GM12872 (cell line): ENCODE measurements at regions not wholly inside any gene's neighbourhood (a gene's known extent, or its start where the extent isn't known, plus 50 kb on each side); places are given as distances from the start of the nearest gene placed in this dataset.

ENCODE experiments used
- CTCF ChIP-seq: IDR thresholded peaks from 3 replicates; pipeline ENCODE4 v1.5.1; 2011; ENCODE audit warnings: low read depth, mild to moderate bottlenecking, low read length, moderate library complexity; ENCODE audit not compliant: insufficient read depth

GRCh38 chr4:53779025-53779424 lies 187.7 kb upstream of the LNX1 start:
- no peak for TF ChIP-seq CTCF

- TF ChIP-seq CTCF, result no peak
These were observed 186.9 kb upstream of the LNX1 start for GRCh38 chr4:53778155-53778554.

- no peak for TF ChIP-seq CTCF
These were observed 186.1 kb upstream of the LNX1 start for GRCh38 chr4:53777244-53777984.

- no peak for TF ChIP-seq CTCF
These were observed 184.9 kb upstream of the LNX1 start for GRCh38 chr4:53776141-53776540.

GRCh38 chr4:53775381-53775780 lies 184.1 kb upstream of the LNX1 start:
- no peak for TF ChIP-seq CTCF

GRCh38 chr4:53771326-53771725 lies 180.0 kb upstream of the LNX1 start:
- TF ChIP-seq CTCF, result no peak

- no peak for TF ChIP-seq CTCF
These were observed 176.2 kb upstream of the LNX1 start for GRCh38 chr4:53767482-53767881.
